Lower lobe of right lung (tissue), 2 donors: ENCODE measurements at regions not wholly inside any gene's neighbourhood (a gene's known extent, or its start where the extent isn't known, plus 50 kb on each side); places are given as distances from the start of the nearest gene placed in this dataset.
A peak's percentile ranks its signal among the peaks of the same experiment; 100 is the strongest.

Experiments used
- ATAC-seq, 2 donors: fragments of 200-7000 bp; cut with Tn5 transposase; one replicate each; pipeline ENCODE4 v1.9.1; 2020 to 2022; ENCODE audit warnings: mild to moderate bottlenecking in 2 of 2, moderate library complexity in 2 of 2
- DNase-seq: peaks from one replicate; pipeline ENCODE4 v3.0.0-alpha.2; 2020
- H3K27ac ChIP-seq: fragments of 200-600 bp; one replicate; pipeline ENCODE4 v1.8.0; 2022
- H3K27me3 ChIP-seq: fragments of 200-600 bp; one replicate; pipeline ENCODE4 v1.8.0; 2022; ENCODE audit warnings: low read depth
- H3K36me3 ChIP-seq: fragments of 200-600 bp; one replicate; pipeline ENCODE4 v1.8.0; 2022; ENCODE audit warnings: mild to moderate bottlenecking
- H3K4me1 ChIP-seq: fragments of 200-600 bp; one replicate; pipeline ENCODE4 v1.8.0; 2022
- H3K4me3 ChIP-seq: fragments of 200-600 bp; one replicate; pipeline ENCODE4 v1.8.0; 2022; ENCODE audit warnings: mild to moderate bottlenecking
- H3K9me3 ChIP-seq: fragments of 200-600 bp; one replicate; pipeline ENCODE4 v1.8.0; 2022
- CTCF ChIP-seq: fragments of 200-600 bp; IDR thresholded peaks from one replicate; pipeline ENCODE4 v1.8.0; 2022; ENCODE audit warnings: antibody characterized with exemption, mild to moderate bottlenecking
- intact Hi-C: fragments of 100-400 bp; cut with DNase I; formaldehyde crosslinking; loops from one replicate; pipeline ENCODE4 v1.11.0; 2022
- donor health status: DM: no; HTN: yes; CAD: no; lungs with severe emphysema.

DNA sequence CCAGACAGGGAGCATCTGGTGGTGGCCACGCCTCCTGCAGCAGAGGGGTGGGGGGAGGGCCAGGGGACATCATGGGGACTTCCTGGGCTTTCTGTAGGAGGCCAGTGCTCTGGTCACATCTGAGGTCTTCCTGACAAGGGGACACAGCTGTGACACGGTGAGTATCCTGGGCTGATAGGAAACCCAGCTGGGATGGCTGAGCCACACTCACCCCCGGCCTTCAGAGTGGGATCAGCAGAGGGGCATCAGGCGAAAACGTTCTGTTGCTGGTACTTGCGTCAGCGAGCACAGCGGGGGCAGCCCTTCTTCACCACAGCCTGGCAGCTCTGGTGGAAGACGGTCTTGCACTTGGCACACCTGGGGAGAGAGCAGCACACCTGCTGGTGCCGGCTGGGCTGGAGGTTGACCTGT lies 122.9 kb upstream of the SMURF2 start:
- H3K36me3 ChIP-seq: peaks cover 48% of the 10 kb centered on the region
- no peak for DNase-seq
- no peaks in the 10 kb centered on the region for H3K9me3 ChIP-seq
- H3K27ac ChIP-seq: no peak overlapping the region
- intact Hi-C loops: no loop called here
- H3K27me3 ChIP-seq: no peaks in the 10 kb centered on the region
- no peak overlapping the region for H3K4me3 ChIP-seq
- no peak for ATAC-seq
- H3K4me1 ChIP-seq: peaks cover 22% of the 10 kb centered on the region
- TF ChIP-seq CTCF: no peak

GRCh38 chr17:64784353-64785010 lies 122.4 kb upstream of the SMURF2 start:
- Histone ChIP-seq H3K27ac (no peak overlapping the region), H3K27me3 (no peaks in the 10 kb centered on the region), H3K36me3 (peaks cover 48% of the 10 kb centered on the region), H3K4me1 (peaks cover 27% of the 10 kb centered on the region), H3K4me3 (no peak overlapping the region), H3K9me3 (no peaks in the 10 kb centered on the region)
- intact Hi-C loops: no loop called here
- ATAC-seq: no peak
- no peak for TF ChIP-seq CTCF
- no peak for DNase-seq

- Histone ChIP-seq H3K36me3 (peaks cover 48% of the 10 kb centered on the region), H3K27me3 (no peaks in the 10 kb centered on the region), H3K9me3 (no peaks in the 10 kb centered on the region), H3K4me1 (peaks cover 35% of the 10 kb centered on the region), H3K27ac (no peak overlapping the region), H3K4me3 (no peak overlapping the region)
- DNase-seq: no peak
- intact Hi-C loops: no loop called here
- TF ChIP-seq CTCF: no peak
- no peak for ATAC-seq
These were observed 121.6 kb upstream of the SMURF2 start for GRCh38 chr17:64783556-64784352.

- TF ChIP-seq CTCF: no peak
- Histone ChIP-seq H3K4me1 (peaks cover 39% of the 10 kb centered on the region), H3K36me3 (peaks cover 48% of the 10 kb centered on the region), H3K27me3 (no peaks in the 10 kb centered on the region), H3K27ac (no peak overlapping the region), H3K9me3 (no peaks in the 10 kb centered on the region), H3K4me3 (no peak overlapping the region)
- ATAC-seq: no peak
- DNase-seq: no peak
- intact Hi-C loops: no loop called here
These were observed 120.9 kb upstream of the SMURF2 start for GRCh38 chr17:64783031-64783461.

GRCh38 chr17:64781810-64782555 lies 119.9 kb upstream of the SMURF2 start:
- no peaks in the 10 kb centered on the region for H3K9me3 ChIP-seq
- H3K27me3 ChIP-seq: no peaks in the 10 kb centered on the region
- DNase-seq (no peak), ATAC-seq (no peak)
- H3K36me3 ChIP-seq: peaks cover 40% of the 10 kb centered on the region
- no peak for TF ChIP-seq CTCF
- peaks cover 50% of the 10 kb centered on the region for H3K4me1 ChIP-seq
- H3K4me3 ChIP-seq: peak overlapping the region; percentile 66
- H3K27ac ChIP-seq: peak overlapping the region; percentile 88
- intact Hi-C loops: no loop called here
